ENCODE measurements at regions not wholly inside any gene's neighbourhood (a gene's known extent, or its start where the extent isn't known, plus 50 kb on each side); places are given as distances from the start of the nearest gene placed in this dataset.

DNA sequence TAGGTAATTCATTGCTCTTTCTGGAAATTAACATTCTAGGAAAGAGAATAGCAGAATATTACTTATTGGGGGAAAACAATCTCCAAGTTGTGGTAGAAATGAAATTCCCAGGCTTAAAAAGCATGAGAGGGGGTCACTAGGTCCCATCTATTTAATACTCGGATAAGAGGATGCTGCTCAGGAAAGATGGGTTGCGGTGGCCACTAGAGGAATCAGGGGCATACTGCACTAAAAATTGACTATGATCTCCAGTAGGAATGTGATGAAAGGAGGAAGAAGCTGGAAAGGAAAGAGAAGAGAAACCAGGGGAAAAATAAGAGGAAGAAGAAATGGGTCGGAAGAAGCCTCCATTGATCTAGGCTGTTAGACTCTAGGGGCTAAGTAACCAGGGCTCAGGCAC lies 192.8 kb downstream of the GPAM start:
- TF ChIP-seq, protein P1, sequence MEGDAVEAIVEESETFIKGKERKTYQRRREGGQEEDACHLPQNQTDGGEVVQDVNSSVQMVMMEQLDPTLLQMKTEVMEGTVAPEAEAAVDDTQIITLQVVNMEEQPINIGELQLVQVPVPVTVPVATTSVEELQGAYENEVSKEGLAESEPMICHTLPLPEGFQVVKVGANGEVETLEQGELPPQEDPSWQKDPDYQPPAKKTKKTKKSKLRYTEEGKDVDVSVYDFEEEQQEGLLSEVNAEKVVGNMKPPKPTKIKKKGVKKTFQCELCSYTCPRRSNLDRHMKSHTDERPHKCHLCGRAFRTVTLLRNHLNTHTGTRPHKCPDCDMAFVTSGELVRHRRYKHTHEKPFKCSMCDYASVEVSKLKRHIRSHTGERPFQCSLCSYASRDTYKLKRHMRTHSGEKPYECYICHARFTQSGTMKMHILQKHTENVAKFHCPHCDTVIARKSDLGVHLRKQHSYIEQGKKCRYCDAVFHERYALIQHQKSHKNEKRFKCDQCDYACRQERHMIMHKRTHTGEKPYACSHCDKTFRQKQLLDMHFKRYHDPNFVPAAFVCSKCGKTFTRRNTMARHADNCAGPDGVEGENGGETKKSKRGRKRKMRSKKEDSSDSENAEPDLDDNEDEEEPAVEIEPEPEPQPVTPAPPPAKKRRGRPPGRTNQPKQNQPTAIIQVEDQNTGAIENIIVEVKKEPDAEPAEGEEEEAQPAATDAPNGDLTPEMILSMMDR (IDR thresholded peaks at IDR 0.05; ENCODE audit: control extremely low read depth in 1 of 3, insufficient read depth in 1 of 3, low read depth in 1 of 3, low read length in 3 of 3) = peak in 2 of 3 experiments; percentile 37 to 57; a peak in 3 of 4 replicates
- TF ChIP-seq TCF12 (IDR thresholded peaks at IDR 0.05; ENCODE audit: low read depth, low read length) (no peak), EGR1 (IDR thresholded peaks at IDR 0.05; ENCODE audit: borderline replicate concordance, low read depth, low read length) (no peak), POLR2A (IDR thresholded peaks at IDR 0.05; ENCODE audit: control extremely low read depth in 1 of 2, low read depth in 2 of 2, low read length in 2 of 2) (no peak), YY1 (IDR thresholded peaks at IDR 0.05; ENCODE audit: low read depth, low read length) (no peak), SIN3A (conservative IDR thresholded peaks at IDR 0.05 in 1 of 2, IDR thresholded peaks at IDR 0.05 in 1 of 2; ENCODE audit: low read depth in 1 of 2, low read length in 2 of 2) (no peak), CEBPB (IDR thresholded peaks at IDR 0.05; ENCODE audit: low read depth, low read length) (no peak)
- TF ChIP-seq, protein P2, sequence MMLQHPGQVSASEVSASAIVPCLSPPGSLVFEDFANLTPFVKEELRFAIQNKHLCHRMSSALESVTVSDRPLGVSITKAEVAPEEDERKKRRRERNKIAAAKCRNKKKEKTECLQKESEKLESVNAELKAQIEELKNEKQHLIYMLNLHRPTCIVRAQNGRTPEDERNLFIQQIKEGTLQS (IDR thresholded peaks at IDR 0.05; ENCODE audit: insufficient read depth, low read depth, low read length) = no peak

All from H1 (cell line).